ENCODE measurements at regions not wholly inside any gene's neighbourhood (a gene's known extent, or its start where the extent isn't known, plus 50 kb on each side); places are given as distances from the start of the nearest gene placed in this dataset.
A peak's percentile ranks its signal among the peaks of the same experiment; 100 is the strongest.
"Not testable (repeated sequence)": the region's sequence is repeated elsewhere in the genome, so short reads cannot be mapped to it uniquely, and the experiment has no call there.

GRCh38 chr1:173377266-173377665 lies 99.9 kb upstream of the PRDX6 start:
- no peak for TF ChIP-seq CTCF (conservative IDR thresholded peaks at IDR 0.05; ENCODE audit: control insufficient read depth, insufficient read depth, low read depth, low read length)
- DNase-seq (ENCODE audit: low read depth), result no peak
- no peak overlapping the region for H3K4me3 ChIP-seq (ENCODE audit: control insufficient read depth, low read depth, low read length)

GRCh38 chr1:173383351-173383750 lies 93.8 kb upstream of the PRDX6 start:
- H3K4me3 ChIP-seq (ENCODE audit: control insufficient read depth, low read depth, low read length), result no peak overlapping the region
- DNase-seq (ENCODE audit: low read depth), result peak; percentile 46
- TF ChIP-seq CTCF (conservative IDR thresholded peaks at IDR 0.05; ENCODE audit: control insufficient read depth, insufficient read depth, low read depth, low read length), result no peak

DNA sequence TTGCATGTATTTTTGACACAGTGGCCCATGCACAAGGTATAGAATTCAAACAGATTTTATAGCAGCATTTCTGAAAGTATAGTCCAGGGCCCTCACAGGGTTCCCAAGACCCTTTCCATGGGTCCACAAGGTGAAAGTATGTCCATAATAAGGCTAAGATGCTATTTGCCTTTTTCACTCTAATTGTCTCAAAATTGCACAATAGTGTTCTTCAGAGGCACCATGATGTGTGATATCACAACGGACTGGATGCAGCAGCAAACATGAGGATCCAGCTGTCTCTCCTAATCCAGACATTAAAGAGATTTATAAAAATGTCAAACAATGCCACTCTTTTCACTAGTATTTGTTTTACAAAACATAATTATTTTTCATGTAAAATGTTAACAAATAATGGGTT lies 88.8 kb upstream of the PRDX6 start:
- H3K4me3 ChIP-seq (ENCODE audit: control insufficient read depth, low read depth, low read length), result no peak overlapping the region
- DNase-seq (ENCODE audit: low read depth), result no peak
- TF ChIP-seq CTCF (conservative IDR thresholded peaks at IDR 0.05; ENCODE audit: control insufficient read depth, insufficient read depth, low read depth, low read length), result no peak

DNA sequence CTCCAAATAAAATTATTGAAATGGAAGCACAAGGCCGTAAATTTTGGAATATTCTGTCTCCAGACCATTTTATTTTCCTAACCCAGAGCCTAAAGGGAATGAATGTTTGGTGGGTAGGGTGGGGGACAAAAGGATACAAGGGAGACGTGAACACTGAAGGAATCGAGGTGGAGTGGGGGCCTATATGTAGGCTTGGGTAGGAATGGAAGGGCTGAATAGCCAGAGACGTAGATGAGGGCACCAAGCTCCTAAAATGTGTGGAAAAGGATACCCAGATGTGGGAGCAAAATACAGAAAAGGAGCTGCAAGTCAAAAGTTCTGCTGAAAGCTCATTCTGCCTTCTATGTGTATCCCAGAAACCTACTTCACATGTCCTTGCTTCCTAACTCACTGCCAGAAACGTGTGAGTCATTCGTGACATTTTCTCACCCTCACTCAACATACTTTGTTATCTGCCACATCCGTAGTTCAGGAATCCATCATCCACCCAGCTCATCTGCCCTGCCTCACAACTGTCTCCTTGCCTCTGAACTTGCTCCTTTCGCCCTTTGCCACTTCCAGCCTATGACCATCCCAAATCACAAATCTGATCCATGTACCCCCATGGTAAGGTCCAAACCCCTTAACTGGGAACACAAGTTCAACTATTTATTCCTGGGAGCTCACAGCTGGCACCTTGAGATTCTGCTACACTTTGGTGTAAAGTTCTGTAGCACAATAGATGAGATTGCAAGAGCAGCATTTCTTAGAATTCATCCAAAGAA lies 84.1 kb upstream of the PRDX6 start:
- peak; percentile 96 for DNase-seq (ENCODE audit: low read depth)
- TF ChIP-seq CTCF (conservative IDR thresholded peaks at IDR 0.05; ENCODE audit: control insufficient read depth, insufficient read depth, low read depth, low read length), result no peak
- no peak overlapping the region for H3K4me3 ChIP-seq (ENCODE audit: control insufficient read depth, low read depth, low read length)

- H3K4me3 ChIP-seq (ENCODE audit: control insufficient read depth, low read depth, low read length), result no peak overlapping the region
- TF ChIP-seq CTCF (conservative IDR thresholded peaks at IDR 0.05; ENCODE audit: control insufficient read depth, insufficient read depth, low read depth, low read length), result no peak
- peak; percentile 89 for DNase-seq (ENCODE audit: low read depth)
These were observed 83.5 kb upstream of the PRDX6 start for GRCh38 chr1:173393659-173394000.

GRCh38 chr1:173394813-173395212 lies 82.3 kb upstream of the PRDX6 start:
- not testable (repeated sequence) for DNase-seq (ENCODE audit: low read depth); H3K4me3 ChIP-seq (ENCODE audit: control insufficient read depth, low read depth, low read length)

DNA sequence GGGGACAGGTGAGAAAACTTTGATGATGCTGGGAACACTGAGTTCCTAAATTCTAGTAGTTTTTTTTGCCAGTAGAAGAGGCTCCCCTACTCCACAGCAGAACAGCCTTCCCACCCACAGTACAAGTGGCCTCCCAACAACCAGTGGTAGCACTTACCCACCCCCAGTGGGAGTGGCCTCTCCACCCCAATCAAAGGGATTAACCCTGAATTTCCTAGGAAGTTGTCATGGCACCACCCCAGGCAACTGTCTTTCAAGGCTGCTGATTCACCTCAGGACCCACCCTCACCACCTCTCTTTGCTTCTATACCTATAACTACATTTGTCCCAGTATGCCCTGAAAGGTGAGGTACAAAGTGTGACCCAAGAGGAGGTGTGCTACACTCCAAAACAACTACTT lies 81.4 kb upstream of the PRDX6 start:
- no peak overlapping the region for H3K4me3 ChIP-seq (ENCODE audit: control insufficient read depth, low read depth, low read length)
- TF ChIP-seq CTCF (conservative IDR thresholded peaks at IDR 0.05; ENCODE audit: control insufficient read depth, insufficient read depth, low read depth, low read length), result no peak
- DNase-seq (ENCODE audit: low read depth), result no peak

Measured in fibroblast of mammary gland (primary cell).